ENCODE measurements at regions not wholly inside any gene's neighbourhood (a gene's known extent, or its start where the extent isn't known, plus 50 kb on each side); places are given as distances from the start of the nearest gene placed in this dataset.

DNA sequence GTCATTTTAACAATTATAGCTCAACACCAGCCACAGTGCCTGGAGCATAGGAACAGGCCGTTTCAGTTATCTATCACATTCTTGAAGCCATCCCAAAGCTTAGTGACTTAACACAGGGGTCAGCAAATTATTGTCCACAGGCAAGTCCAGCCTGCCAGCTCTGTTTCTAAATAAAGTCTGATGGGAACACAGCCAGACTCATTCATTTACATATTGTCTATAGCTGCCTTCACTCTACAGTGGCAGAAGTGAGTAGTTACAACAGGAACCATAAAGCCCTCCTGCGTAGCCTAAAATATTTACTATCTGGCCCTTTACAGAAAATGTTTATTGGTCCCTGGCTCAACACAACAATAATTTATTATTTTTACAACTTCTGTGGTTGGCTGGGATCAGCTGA lies 407.5 kb upstream of the AUTS2 start:
- Histone ChIP-seq H3K36me3 (ENCODE audit: control insufficient read depth, insufficient read depth, low read length) (no peaks in the 10 kb centered on the region), H3K27me3 (replicated peaks; ENCODE audit: control insufficient read depth, insufficient read depth, low read length, poor library complexity, severe bottlenecking) (no peaks in the 10 kb centered on the region), H3K4me1 (ENCODE audit: control insufficient read depth, insufficient read depth, low read length, poor library complexity, severe bottlenecking) (no peaks in the 10 kb centered on the region), H3K9me3 (ENCODE audit: control insufficient read depth, low read length) (no peaks in the 10 kb centered on the region), H3K27ac (ENCODE audit: insufficient read depth, low read length, poor library complexity, severe bottlenecking) (no peak overlapping the region), H3K4me3 (ENCODE audit: insufficient read depth, low read depth, low read length, poor library complexity, severe bottlenecking) (no peak overlapping the region)
- DNase-seq: no peak

DNA sequence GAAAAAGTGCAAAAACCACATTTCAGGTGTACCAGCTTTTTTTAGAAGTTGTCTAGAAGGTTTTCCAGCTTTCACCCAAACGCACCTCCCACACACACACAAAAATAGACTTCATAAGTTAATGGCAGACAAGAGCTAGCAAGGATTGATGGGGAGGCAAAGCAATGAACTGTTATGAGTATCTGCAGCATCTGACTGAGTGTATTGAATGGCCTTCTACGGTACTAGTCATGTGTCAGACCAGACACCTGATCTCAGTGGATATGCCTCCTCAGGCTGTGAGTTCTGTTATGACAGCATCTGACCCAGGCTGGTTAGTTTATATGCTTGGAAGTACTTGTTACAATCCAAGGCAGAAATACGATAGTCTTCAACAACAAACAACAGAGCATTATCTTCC lies 406.1 kb upstream of the AUTS2 start:
- Histone ChIP-seq H3K4me1 (ENCODE audit: control insufficient read depth, insufficient read depth, low read length, poor library complexity, severe bottlenecking) (no peaks in the 10 kb centered on the region), H3K27ac (ENCODE audit: insufficient read depth, low read length, poor library complexity, severe bottlenecking) (no peak overlapping the region), H3K9me3 (ENCODE audit: control insufficient read depth, low read length) (peaks cover 5% of the 10 kb centered on the region), H3K4me3 (ENCODE audit: insufficient read depth, low read depth, low read length, poor library complexity, severe bottlenecking) (no peak overlapping the region), H3K27me3 (replicated peaks; ENCODE audit: control insufficient read depth, insufficient read depth, low read length, poor library complexity, severe bottlenecking) (no peaks in the 10 kb centered on the region), H3K36me3 (ENCODE audit: control insufficient read depth, insufficient read depth, low read length) (no peaks in the 10 kb centered on the region)
- no peak for DNase-seq

DNA sequence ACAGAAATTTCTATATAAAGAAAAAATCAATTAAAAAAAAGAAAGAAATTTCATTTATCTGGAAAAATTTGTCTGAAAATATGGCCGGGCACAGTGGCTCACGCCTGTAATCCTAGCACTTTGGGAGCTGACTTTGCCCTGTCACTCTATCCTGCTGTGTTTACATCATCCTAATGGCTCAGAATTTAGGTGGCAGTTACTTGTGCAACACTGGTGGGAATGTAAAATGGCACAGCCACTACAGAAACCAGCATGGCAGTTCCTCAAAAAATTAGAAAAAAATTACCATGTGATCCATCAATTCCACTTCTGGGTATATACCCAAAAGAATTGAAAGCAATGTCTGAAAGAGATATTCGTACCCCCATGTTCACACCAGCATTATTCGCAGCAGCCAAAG lies 405.2 kb upstream of the AUTS2 start:
- DNase-seq: no peak
- Histone ChIP-seq H3K9me3 (ENCODE audit: control insufficient read depth, low read length) (peaks cover 5% of the 10 kb centered on the region), H3K4me1 (ENCODE audit: control insufficient read depth, insufficient read depth, low read length, poor library complexity, severe bottlenecking) (no peaks in the 10 kb centered on the region), H3K27me3 (replicated peaks; ENCODE audit: control insufficient read depth, insufficient read depth, low read length, poor library complexity, severe bottlenecking) (no peaks in the 10 kb centered on the region), H3K4me3 (ENCODE audit: insufficient read depth, low read depth, low read length, poor library complexity, severe bottlenecking) (no peak overlapping the region), H3K27ac (ENCODE audit: insufficient read depth, low read length, poor library complexity, severe bottlenecking) (no peak overlapping the region), H3K36me3 (ENCODE audit: control insufficient read depth, insufficient read depth, low read length) (no peaks in the 10 kb centered on the region)

DNA sequence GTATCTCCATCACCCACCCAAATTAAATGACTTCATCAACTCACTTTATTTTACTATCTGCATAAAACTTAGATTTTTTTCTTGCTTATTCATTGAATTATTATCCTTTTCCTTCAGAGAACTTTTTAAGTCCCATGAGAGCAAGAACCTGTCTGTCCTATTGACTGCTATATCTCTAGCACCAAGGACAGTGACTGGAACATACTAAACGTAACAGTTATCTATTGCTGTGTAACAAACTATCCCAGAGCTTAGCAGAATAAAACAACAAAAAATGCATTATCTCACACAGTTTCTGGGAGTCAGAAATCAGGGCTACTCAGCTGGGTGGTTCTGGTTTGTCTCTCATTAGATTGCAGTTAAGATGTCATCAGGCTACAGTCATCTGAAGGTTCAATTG lies 401.7 kb upstream of the AUTS2 start:
- Histone ChIP-seq H3K9me3 (ENCODE audit: control insufficient read depth, low read length) (peaks cover 11% of the 10 kb centered on the region), H3K27me3 (replicated peaks; ENCODE audit: control insufficient read depth, insufficient read depth, low read length, poor library complexity, severe bottlenecking) (no peaks in the 10 kb centered on the region), H3K4me1 (ENCODE audit: control insufficient read depth, insufficient read depth, low read length, poor library complexity, severe bottlenecking) (no peaks in the 10 kb centered on the region), H3K27ac (ENCODE audit: insufficient read depth, low read length, poor library complexity, severe bottlenecking) (no peak overlapping the region), H3K4me3 (ENCODE audit: insufficient read depth, low read depth, low read length, poor library complexity, severe bottlenecking) (no peak overlapping the region), H3K36me3 (ENCODE audit: control insufficient read depth, insufficient read depth, low read length) (no peaks in the 10 kb centered on the region)
- no peak for DNase-seq

DNA sequence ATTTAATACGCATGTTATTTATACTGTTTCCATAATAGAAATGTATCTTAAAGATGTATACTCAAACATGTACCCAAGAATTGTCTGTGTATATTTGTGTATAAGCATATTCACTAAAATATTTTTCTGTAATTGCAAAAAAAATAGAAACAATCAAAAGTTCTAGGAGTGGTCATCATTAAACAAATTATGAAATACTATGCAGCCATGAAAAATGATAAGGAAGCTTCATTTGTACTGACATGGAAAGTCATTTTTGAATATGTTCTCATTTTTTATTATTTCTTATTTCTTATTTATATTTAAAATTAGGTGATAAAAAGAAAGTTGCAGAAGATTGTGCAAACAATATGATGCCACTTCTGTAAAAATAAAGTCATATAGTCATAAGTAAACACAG lies 400.0 kb upstream of the AUTS2 start:
- Histone ChIP-seq H3K27ac (ENCODE audit: insufficient read depth, low read length, poor library complexity, severe bottlenecking) (no peak overlapping the region), H3K36me3 (ENCODE audit: control insufficient read depth, insufficient read depth, low read length) (no peaks in the 10 kb centered on the region), H3K27me3 (replicated peaks; ENCODE audit: control insufficient read depth, insufficient read depth, low read length, poor library complexity, severe bottlenecking) (no peaks in the 10 kb centered on the region), H3K9me3 (ENCODE audit: control insufficient read depth, low read length) (peaks cover 11% of the 10 kb centered on the region), H3K4me1 (ENCODE audit: control insufficient read depth, insufficient read depth, low read length, poor library complexity, severe bottlenecking) (no peaks in the 10 kb centered on the region), H3K4me3 (ENCODE audit: insufficient read depth, low read depth, low read length, poor library complexity, severe bottlenecking) (no peak overlapping the region)
- DNase-seq: no peak

DNA sequence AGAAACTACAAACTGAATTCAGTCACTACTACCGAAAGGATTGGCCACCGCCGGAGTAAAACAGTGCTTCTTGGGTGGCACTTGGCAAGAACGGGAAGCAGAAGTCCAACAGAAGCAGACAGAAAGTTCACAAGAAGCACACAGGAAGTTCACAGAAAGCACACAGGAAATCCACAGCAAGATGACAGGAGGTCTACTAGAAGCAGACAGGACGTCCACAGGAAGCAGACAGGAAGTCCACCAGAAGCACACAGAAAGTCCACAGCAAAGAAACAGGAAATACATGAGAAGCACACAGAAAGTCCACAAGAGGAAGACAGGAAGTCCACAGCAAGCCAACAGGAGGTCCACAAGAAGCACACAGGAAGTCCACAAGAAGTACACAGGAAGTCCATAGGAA lies 399.2 kb upstream of the AUTS2 start:
- Histone ChIP-seq H3K4me1 (ENCODE audit: control insufficient read depth, insufficient read depth, low read length, poor library complexity, severe bottlenecking) (no peaks in the 10 kb centered on the region), H3K27ac (ENCODE audit: insufficient read depth, low read length, poor library complexity, severe bottlenecking) (no peak overlapping the region), H3K4me3 (ENCODE audit: insufficient read depth, low read depth, low read length, poor library complexity, severe bottlenecking) (no peak overlapping the region), H3K27me3 (replicated peaks; ENCODE audit: control insufficient read depth, insufficient read depth, low read length, poor library complexity, severe bottlenecking) (no peaks in the 10 kb centered on the region), H3K9me3 (ENCODE audit: control insufficient read depth, low read length) (peaks cover 11% of the 10 kb centered on the region), H3K36me3 (ENCODE audit: control insufficient read depth, insufficient read depth, low read length) (no peaks in the 10 kb centered on the region)
- DNase-seq: no peak

DNA sequence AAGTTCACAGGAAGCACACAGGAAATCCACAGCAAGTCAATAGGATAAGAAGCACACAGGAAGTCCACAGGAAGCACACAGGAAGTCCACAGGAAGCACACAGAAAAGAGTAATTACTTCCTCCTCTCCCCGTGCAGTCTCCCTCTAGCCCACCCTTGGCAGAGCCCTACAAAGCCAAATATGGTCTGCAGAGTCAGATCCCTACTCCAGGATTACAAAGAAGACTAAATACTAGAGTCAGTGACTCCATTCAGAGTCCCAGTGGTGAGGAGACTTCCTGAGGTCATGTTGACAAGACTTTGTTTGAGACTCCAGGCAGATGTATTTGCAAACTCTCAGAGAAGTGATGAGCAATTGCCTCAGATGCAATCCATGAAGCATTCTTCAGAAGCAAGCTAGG lies 398.6 kb upstream of the AUTS2 start:
- Histone ChIP-seq H3K4me1 (ENCODE audit: control insufficient read depth, insufficient read depth, low read length, poor library complexity, severe bottlenecking) (no peaks in the 10 kb centered on the region), H3K27ac (ENCODE audit: insufficient read depth, low read length, poor library complexity, severe bottlenecking) (no peak overlapping the region), H3K36me3 (ENCODE audit: control insufficient read depth, insufficient read depth, low read length) (no peaks in the 10 kb centered on the region), H3K27me3 (replicated peaks; ENCODE audit: control insufficient read depth, insufficient read depth, low read length, poor library complexity, severe bottlenecking) (no peaks in the 10 kb centered on the region), H3K9me3 (ENCODE audit: control insufficient read depth, low read length) (peaks cover 11% of the 10 kb centered on the region), H3K4me3 (ENCODE audit: insufficient read depth, low read depth, low read length, poor library complexity, severe bottlenecking) (no peak overlapping the region)
- DNase-seq: no peak

DNA sequence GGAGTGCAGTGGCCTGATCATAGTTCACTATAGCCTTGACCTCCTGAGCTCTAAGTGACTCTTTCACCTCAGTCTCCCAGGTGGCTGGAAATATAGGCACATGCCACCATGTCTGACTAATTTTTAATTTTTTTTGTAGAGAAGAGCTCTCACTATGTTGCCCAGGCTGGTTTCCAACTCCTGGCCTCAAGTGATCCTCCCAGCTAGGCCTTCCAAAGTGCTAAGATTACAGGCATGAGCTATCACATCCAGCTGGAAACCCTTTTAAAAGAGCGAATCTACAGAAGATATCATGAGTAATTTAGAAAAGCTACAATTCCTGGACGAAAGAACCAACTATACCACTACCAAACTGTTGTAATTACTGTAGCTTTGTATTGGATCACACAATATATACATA lies 394.4 kb upstream of the AUTS2 start:
- H3K9me3 ChIP-seq (ENCODE audit: control insufficient read depth, low read length): peaks cover 6% of the 10 kb centered on the region
- no peaks in the 10 kb centered on the region for H3K4me1 ChIP-seq (ENCODE audit: control insufficient read depth, insufficient read depth, low read length, poor library complexity, severe bottlenecking)
- no peaks in the 10 kb centered on the region for H3K27me3 ChIP-seq (replicated peaks; ENCODE audit: control insufficient read depth, insufficient read depth, low read length, poor library complexity, severe bottlenecking)
- DNase-seq: no peak
- H3K27ac ChIP-seq (ENCODE audit: insufficient read depth, low read length, poor library complexity, severe bottlenecking): no peak overlapping the region
- no peak overlapping the region for H3K4me3 ChIP-seq (ENCODE audit: insufficient read depth, low read depth, low read length, poor library complexity, severe bottlenecking)
- H3K36me3 ChIP-seq (ENCODE audit: control insufficient read depth, insufficient read depth, low read length): no peaks in the 10 kb centered on the region

DNA sequence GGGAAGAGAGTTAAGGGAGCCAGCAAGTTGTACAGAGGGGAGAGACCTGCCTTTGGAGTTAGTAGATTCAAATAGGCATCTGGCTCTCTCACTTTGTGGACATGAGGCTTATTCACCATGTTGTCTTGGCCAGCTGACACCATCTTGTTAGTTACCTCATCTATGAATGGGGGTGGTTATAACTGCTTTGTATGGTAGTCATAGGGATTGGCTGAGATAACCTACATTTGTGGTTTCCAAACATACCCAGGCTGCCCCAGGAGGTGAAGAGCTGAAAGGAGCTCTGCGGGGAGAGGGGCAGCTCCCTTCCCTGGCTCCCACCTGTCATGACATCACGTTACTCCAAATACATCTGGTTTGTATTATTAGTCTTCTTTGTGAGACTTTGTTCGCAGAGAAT lies 393.3 kb upstream of the AUTS2 start:
- Histone ChIP-seq H3K4me3 (ENCODE audit: insufficient read depth, low read depth, low read length, poor library complexity, severe bottlenecking) (no peak overlapping the region), H3K27me3 (replicated peaks; ENCODE audit: control insufficient read depth, insufficient read depth, low read length, poor library complexity, severe bottlenecking) (no peaks in the 10 kb centered on the region), H3K9me3 (ENCODE audit: control insufficient read depth, low read length) (no peaks in the 10 kb centered on the region), H3K27ac (ENCODE audit: insufficient read depth, low read length, poor library complexity, severe bottlenecking) (no peak overlapping the region), H3K4me1 (ENCODE audit: control insufficient read depth, insufficient read depth, low read length, poor library complexity, severe bottlenecking) (no peaks in the 10 kb centered on the region), H3K36me3 (ENCODE audit: control insufficient read depth, insufficient read depth, low read length) (no peaks in the 10 kb centered on the region)
- no peak for DNase-seq

DNA sequence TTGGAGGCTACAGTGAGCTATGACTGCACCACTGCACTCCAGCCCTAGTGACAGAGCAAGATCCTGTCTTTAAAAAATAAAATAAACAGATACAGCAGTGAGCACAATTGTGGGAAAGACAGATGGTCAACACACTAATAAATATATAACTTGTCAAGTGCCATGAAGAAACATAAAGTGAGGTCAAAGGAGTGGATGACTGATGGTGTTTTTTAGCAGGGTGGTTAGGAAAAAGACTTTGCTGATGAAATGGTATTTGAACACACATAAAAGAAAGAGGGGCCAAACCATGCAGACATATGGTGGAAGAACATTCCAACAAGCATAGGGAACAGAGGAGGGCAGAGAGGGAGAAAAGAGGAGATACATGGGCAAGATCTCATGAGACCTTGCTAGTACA lies 392.7 kb upstream of the AUTS2 start:
- DNase-seq: no peak
- H3K27me3 ChIP-seq (replicated peaks; ENCODE audit: control insufficient read depth, insufficient read depth, low read length, poor library complexity, severe bottlenecking): no peaks in the 10 kb centered on the region
- H3K27ac ChIP-seq (ENCODE audit: insufficient read depth, low read length, poor library complexity, severe bottlenecking): no peak overlapping the region
- H3K4me1 ChIP-seq (ENCODE audit: control insufficient read depth, insufficient read depth, low read length, poor library complexity, severe bottlenecking): no peaks in the 10 kb centered on the region
- no peaks in the 10 kb centered on the region for H3K36me3 ChIP-seq (ENCODE audit: control insufficient read depth, insufficient read depth, low read length)
- no peaks in the 10 kb centered on the region for H3K9me3 ChIP-seq (ENCODE audit: control insufficient read depth, low read length)
- no peak overlapping the region for H3K4me3 ChIP-seq (ENCODE audit: insufficient read depth, low read depth, low read length, poor library complexity, severe bottlenecking)

DNA sequence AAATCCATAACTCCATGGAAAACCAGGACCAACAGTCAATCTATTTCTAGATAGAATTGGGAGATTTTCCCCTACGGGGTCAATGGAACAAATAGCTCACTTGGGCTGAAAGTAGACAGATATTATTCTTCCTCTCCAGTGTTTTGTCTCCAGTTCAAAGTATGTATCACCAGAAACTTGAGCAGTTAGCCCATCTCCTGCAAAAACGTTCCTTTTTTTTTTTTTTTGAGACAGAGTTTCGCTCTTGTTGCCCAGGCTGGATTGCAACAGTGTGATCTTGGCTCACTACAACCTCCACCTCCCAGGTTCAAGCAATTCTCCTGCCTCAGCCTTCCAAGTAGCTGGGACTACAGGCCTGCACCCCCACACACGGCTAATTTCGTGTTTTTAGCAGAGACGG lies 390.0 kb upstream of the AUTS2 start:
- no peaks in the 10 kb centered on the region for H3K36me3 ChIP-seq (ENCODE audit: control insufficient read depth, insufficient read depth, low read length)
- no peak overlapping the region for H3K27ac ChIP-seq (ENCODE audit: insufficient read depth, low read length, poor library complexity, severe bottlenecking)
- DNase-seq: no peak
- no peaks in the 10 kb centered on the region for H3K27me3 ChIP-seq (replicated peaks; ENCODE audit: control insufficient read depth, insufficient read depth, low read length, poor library complexity, severe bottlenecking)
- no peaks in the 10 kb centered on the region for H3K9me3 ChIP-seq (ENCODE audit: control insufficient read depth, low read length)
- H3K4me1 ChIP-seq (ENCODE audit: control insufficient read depth, insufficient read depth, low read length, poor library complexity, severe bottlenecking): no peaks in the 10 kb centered on the region
- H3K4me3 ChIP-seq (ENCODE audit: insufficient read depth, low read depth, low read length, poor library complexity, severe bottlenecking): no peak overlapping the region
